C4-2B (cell line): ENCODE measurements at regions not wholly inside any gene's neighbourhood (a gene's known extent, or its start where the extent isn't known, plus 50 kb on each side); places are given as distances from the start of the nearest gene placed in this dataset.
"Not testable (repeated sequence)": the region's sequence is repeated elsewhere in the genome, so short reads cannot be mapped to it uniquely, and the experiment has no call there.

Source experiments
- CTCF ChIP-seq: fragments of 450-650 bp; conservative IDR thresholded peaks from 2 replicates; pipeline ENCODE4 v1.5.1; 2017; ENCODE audit warnings: mild to moderate bottlenecking
- ZFX ChIP-seq: fragments of 450-650 bp; IDR thresholded peaks from 2 replicates; pipeline ENCODE4 v1.6.1; 2017

GRCh38 chr7:65177041-65177440, 170.6 kb upstream of the ERV3-1 start:
- TF ChIP-seq CTCF, ZFX: not testable (repeated sequence)
